ENCODE measurements at regions not wholly inside any gene's neighbourhood (a gene's known extent, or its start where the extent isn't known, plus 50 kb on each side); places are given as distances from the start of the nearest gene placed in this dataset.

- TF ChIP-seq CTCF (IDR thresholded peaks at IDR 0.05) = no peak
- TF ChIP-seq POLR2AphosphoS5 (IDR thresholded peaks at IDR 0.05) = no peak
- TF ChIP-seq POLR2A (IDR thresholded peaks at IDR 0.05) = no peak
Observed at GRCh38 chr4:78667764-78668163, 108.4 kb upstream of the BMP2K start.

Measured in gastroesophageal sphincter (tissue), 3 donors.